Epithelial cell of prostate (primary cell): ENCODE measurements at regions not wholly inside any gene's neighbourhood (a gene's known extent, or its start where the extent isn't known, plus 50 kb on each side); places are given as distances from the start of the nearest gene placed in this dataset.

ENCODE experiments used
- DNase-seq: peaks from one replicate; pipeline ENCODE4 v3.0.0-alpha.2; 2011; ENCODE audit warnings: low read depth, low spot score
- H3K27ac ChIP-seq: fragments of 450-650 bp; 2 replicates; pipeline ENCODE4 v1.5.1; 2017; ENCODE audit warnings: mild to moderate bottlenecking

- no peak overlapping the region for H3K27ac ChIP-seq
- DNase-seq, result no peak
Observed at GRCh38 chr5:113652161-113652560, 138.7 kb downstream of the YTHDC2 start.

DNA sequence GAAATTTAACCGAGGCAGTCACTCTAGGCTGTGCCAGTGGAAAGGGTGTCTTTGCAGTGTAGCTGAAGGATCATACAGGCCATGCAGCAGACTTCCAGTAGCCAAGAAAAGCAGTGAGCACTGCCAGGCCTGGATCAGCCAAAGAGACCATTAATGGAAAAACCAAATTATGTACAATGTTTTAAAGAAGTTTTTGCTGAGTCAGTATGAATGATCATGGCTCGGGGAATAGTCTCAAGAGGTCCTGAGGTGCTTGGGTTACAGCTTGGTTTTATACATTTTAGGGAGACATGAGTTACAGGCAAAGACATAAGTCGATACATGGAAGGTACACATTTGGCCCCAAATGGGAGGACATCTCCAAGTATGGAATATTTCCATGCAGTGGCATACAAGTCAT lies 141.3 kb downstream of the YTHDC2 start:
- no peak for DNase-seq
- no peak overlapping the region for H3K27ac ChIP-seq

GRCh38 chr5:113660206-113660605 lies 146.7 kb downstream of the YTHDC2 start:
- H3K27ac ChIP-seq, result no peak overlapping the region
- DNase-seq, result no peak

DNA sequence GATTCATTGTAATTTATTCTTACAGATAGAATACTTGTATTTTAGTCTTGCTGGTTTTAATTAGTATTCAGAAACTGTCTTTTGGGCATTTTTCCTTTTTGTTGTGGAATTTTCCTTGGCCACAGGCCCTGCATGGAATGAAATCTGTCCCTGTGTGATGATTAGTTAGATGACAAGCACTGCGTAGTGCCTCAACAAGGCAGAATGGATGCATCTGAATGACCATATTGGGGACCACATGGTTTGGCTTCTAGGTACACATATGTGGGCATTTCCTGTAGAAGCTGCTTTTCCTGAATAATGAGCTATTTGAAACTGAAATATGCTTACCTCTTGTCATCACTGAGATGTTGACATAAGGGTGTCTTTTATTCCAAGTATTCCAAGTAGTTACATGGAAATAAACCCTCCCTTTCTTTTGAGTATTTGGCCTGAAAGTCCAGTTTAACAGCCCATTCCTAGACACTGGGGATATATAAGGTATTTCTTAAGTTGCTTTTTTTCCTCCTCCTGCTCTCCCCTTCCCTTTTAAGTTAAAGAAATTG lies 147.3 kb downstream of the YTHDC2 start:
- no peak for DNase-seq
- no peak overlapping the region for H3K27ac ChIP-seq

DNA sequence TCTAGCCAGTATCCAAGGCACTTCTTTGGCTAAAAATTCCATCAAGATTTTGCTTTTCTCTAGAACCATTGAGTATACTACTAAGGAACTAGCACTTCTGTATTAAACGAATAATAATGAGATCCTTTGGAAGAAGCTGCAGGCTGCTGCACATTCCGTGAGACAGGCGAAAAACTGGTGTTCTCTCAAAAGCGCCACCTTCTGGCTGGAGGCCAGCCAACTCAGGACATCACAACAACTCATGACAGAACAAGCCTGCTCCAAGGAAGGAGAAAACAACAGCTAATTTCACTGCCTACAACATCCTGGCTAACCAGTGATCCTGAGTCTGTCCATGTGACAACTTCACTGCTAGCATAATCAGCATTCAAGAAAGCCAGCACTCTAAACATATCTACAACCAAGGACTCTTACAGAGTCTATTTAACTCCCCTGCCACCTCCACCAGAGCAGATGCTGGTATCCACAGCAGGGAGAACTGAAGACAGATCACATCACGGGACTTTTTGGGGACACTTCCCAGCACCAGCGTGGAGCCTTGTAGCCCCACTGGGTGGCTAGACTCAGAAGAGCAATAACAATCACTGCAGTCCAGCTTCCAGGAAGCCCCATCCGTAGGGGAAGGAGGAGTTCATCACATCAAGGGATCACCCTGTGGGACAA lies 150.5 kb downstream of the YTHDC2 start:
- no peak for DNase-seq
- no peak overlapping the region for H3K27ac ChIP-seq

DNA sequence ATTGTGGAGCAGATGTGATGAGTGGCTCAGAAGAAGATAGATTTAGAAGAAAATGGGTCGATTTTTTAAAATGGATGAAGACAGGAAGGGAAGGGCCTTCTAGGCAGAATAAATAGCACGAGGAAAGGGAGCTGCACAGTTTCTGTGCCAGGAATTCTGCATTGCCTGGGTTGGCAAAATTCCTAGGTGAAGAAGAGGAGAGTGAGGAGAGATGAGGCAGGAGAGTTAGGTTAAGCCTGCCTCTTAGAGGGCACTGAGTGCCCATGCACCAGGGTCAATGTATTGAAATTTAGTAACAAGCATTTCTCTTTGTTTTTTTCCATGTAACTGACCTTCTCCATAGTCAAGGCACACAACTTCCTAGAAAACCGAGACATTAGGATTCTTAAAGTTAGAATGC lies 159.5 kb downstream of the YTHDC2 start:
- no peak overlapping the region for H3K27ac ChIP-seq
- no peak for DNase-seq

DNA sequence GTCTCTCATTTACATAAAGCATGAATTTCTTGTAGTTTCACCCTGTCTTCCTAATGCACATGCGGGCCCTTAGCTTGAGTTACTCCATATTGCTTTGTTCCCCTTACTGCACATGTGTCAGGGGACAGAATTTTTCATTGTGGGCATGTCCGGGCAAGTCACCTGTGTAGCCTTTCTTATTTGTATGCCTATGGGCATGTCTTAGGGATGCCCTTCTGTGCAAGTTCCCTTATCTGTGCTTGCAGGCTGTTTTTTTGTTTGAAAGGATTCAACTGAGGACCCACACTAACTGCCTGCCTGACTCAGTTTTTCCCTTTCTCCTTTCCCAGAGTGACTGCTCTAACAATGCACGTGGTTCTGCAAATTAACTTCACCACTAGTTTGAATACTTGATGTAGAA lies 161.7 kb downstream of the YTHDC2 start:
- H3K27ac ChIP-seq, result no peak overlapping the region
- no peak for DNase-seq

GRCh38 chr5:113678202-113678601 lies 164.7 kb downstream of the YTHDC2 start:
- DNase-seq, result no peak
- no peak overlapping the region for H3K27ac ChIP-seq

GRCh38 chr5:113678924-113679575 lies 165.6 kb downstream of the YTHDC2 start:
- DNase-seq, result no peak
- no peak overlapping the region for H3K27ac ChIP-seq

GRCh38 chr5:113680534-113680933 lies 167.0 kb downstream of the YTHDC2 start:
- DNase-seq, result no peak
- no peak overlapping the region for H3K27ac ChIP-seq

DNA sequence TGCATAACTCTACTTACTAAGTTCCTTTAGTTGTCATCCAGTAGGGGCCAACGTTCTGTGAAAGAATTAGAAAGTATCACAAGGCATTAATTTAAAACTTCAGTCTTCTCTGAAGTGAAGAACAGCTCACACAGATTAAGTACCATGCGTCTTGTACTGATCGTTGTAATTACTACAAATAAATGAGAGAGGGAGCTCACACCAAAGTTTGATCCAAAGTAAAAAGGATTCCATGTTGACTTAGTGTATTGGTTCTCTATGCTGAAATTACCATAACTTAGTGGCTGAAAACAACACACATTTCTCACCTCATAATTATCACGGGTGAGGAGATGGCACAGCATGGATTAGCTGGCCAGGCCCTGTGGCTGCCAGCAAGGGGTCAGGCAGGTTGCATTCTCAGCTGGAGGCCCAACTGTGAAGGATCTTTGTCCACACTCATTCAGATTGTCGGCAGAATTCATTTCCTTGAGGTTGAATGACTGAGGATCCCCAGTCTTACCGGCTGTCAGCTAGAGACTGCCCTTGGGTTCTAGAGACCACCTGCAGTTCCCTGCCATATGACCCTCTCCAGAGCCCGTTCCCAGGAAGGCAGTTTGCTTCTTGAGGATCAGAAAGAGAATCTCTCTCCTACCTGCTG lies 169.1 kb downstream of the YTHDC2 start:
- DNase-seq, result no peak
- H3K27ac ChIP-seq, result no peak overlapping the region

DNA sequence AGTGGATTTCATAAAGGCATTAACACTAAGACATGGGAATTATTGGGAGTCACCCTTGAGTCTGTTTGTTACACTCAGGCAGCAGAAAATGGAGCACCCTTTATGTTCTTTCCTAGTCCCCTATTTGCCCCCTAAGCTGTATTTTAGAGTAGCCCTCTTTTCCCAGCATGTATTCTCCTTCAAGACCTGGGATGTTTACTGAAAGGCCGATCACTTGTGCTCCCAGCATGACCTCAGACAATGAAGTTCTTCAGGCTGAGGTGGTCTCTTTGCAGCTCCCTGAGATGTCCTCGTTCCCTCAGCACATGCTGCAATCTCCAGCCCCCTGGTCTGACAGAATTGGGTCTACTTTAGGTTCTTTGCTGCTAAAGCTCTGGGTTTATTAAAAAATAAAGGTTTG lies 169.7 kb downstream of the YTHDC2 start:
- no peak for DNase-seq
- no peak overlapping the region for H3K27ac ChIP-seq

- H3K27ac ChIP-seq, result no peak overlapping the region
- DNase-seq, result no peak
Observed at GRCh38 chr5:113686599-113686998, 173.1 kb downstream of the YTHDC2 start.

GRCh38 chr5:113689647-113690046 lies 176.2 kb downstream of the YTHDC2 start:
- H3K27ac ChIP-seq, result no peak overlapping the region
- DNase-seq, result no peak

GRCh38 chr5:113692466-113692865 lies 179.0 kb downstream of the YTHDC2 start:
- H3K27ac ChIP-seq, result no peak overlapping the region
- DNase-seq, result no peak

DNA sequence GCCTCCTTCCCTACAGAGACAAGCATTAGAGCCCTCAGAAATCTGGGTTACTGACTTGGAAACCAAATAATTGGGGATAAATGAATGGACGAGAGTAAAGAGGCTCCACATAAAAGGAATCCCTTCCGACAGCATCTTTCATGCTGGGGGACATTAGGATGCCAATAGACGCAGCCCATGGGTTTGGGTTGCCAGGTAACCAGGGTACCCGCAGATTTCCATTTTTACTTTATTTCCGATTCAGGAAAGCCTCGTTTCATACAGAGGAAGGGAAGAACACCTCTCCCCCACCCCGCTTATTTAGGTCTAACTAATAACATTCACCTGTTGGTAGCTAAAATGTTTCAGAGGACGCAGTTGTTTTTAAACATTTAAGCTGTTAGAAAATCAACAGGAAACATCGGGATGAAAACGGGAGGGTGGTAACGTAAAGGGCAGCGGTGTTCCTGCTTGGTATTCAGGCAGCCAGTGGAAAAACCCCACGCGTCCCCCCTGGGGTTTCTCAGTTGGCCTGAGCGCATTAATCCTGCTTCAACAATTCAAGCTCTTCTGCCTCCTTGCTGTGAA lies 179.5 kb downstream of the YTHDC2 start:
- H3K27ac ChIP-seq, result no peak overlapping the region
- DNase-seq, result no peak

DNA sequence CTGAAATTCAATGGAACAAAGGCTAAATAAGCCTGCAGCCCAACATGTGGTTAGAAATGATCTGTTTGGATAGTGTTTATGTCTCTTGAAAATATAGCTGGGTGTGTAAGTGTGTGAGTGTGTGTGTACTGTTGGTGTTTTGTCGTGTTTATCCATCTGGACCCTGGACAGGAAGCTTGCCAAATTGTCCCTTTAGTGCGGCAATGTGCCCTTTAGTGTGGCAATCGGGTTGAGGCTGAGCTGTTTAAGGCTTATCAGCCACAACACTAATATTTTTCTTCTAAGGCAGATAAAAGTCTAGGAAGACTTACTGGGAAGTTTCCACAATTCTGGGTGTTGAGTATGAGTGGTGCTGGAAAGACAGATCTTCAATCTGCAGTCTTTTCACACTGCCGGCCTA lies 180.2 kb downstream of the YTHDC2 start:
- H3K27ac ChIP-seq, result no peak overlapping the region
- DNase-seq, result no peak

DNA sequence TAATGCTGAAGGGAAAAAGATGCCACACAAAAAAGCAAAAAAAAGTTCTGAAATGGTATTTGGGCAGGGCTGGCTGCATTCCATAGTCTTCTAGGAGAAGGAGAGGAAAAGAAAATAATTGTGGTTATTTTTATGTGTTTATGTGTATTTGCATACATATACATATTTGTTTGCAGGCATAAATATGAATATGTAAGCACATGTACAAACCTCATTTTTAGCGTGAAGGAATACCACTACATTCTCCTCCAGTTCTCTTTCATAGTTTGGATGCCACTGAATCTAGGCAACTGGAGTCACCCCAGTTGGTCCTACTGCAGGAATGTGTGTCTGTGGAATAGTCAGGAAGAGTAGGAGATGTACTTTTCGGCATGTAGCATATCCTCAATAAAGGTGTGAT lies 181.1 kb downstream of the YTHDC2 start:
- no peak overlapping the region for H3K27ac ChIP-seq
- DNase-seq, result no peak

GRCh38 chr5:113703266-113703665 lies 189.8 kb downstream of the YTHDC2 start:
- no peak for DNase-seq
- H3K27ac ChIP-seq, result no peak overlapping the region

- H3K27ac ChIP-seq, result no peak overlapping the region
- no peak for DNase-seq
Observed at GRCh38 chr5:113705657-113706056, 192.2 kb downstream of the YTHDC2 start.

DNA sequence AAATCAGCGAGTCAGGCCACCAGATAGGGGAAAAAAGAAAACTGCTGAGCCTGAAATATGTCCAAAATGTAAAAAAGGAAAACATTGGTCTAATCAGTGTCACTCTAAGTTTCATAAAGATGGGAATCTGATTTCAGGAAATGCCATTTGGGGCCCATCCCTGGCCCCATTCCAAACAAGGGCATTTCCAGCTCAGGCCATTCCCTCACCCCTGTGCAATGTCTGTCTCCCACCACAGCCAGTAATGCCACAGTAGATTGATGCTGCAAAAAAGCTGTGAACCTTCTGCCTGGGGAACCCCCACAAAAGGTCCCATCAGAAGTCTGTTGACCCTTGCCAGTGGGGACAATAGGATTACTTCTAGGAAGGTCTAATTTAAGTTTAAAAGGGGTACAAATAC lies 199.6 kb downstream of the YTHDC2 start:
- no peak overlapping the region for H3K27ac ChIP-seq
- DNase-seq, result no peak
